HS-5 (cell line): ENCODE measurements at regions not wholly inside any gene's neighbourhood (a gene's known extent, or its start where the extent isn't known, plus 50 kb on each side); places are given as distances from the start of the nearest gene placed in this dataset.

ENCODE experiments used
- DNase-seq: peaks from one replicate; pipeline ENCODE4 v3.0.0-alpha.2; 2012; ENCODE audit warnings: low read depth

DNA sequence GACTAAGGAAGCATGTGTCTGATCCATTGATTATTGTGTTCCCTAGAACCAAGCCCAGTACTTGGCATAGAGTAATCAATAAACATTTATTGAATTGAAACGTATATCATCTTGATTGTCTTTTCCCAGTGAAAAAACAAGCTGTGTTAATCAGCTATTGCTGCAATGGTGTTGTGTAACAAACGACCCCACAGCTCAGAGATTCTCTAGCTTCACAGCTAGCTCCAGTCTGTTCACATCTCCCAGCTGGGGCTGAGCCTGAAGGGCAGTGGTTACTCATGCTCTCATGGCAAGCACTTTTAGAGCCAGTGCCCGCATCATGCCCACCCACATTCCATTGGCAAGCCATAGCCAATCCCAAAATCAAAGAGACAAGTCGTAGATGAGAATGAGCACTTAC is 237.4 kb upstream of the RAB4A start:
- DNase-seq: no peak

DNA sequence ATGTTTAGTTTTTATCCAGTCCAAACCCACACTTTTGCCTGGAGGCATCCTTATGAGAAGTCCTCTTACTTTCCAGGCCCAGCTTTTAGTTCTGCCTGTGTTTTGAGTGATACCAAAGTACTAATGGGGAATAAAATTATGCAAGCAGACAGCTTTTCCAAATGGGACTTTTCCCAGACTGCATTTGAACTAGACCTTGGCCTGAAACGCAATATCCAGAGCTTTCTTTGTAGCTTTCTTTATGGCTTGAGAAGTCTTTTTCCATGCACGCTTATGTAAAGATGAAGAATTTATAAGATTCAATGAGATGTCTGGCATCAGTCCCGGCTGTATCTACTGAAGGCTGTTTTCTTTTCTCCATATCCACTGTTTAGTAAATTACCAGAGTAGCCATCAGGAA is 236.6 kb upstream of the RAB4A start:
- DNase-seq: no peak

DNA sequence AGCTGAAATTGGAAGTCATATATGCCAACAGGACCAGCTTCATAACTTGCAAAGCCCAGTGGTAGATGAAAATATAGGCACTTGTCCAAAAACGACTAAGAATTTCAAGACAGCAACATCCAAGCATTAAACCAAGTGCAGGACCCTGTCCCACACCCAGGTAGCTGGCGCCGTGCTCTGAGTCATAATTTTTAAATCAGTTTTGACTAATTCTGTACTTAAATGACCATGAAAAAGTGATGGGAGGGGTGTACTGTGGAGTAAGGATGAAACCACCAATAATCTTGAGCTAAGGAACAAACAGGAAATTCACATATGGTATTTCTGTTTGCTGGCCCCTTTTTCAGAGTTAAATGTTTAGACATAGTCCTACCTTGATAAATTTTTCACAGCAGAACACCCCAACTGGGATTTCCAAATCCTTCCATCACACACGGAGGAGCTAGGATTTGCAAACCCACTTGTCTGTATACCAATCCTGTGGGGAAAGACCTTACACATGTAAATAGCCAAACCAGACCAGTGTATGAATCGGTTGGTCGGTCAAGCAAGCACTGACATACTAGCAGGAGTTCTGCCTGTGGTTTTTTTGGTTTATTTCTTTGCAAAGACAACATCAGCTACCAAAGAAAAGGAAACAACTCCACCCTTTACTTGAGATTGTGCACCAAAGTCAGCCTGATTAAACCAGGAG is 235.7 kb upstream of the RAB4A start:
- no peak for DNase-seq

DNA sequence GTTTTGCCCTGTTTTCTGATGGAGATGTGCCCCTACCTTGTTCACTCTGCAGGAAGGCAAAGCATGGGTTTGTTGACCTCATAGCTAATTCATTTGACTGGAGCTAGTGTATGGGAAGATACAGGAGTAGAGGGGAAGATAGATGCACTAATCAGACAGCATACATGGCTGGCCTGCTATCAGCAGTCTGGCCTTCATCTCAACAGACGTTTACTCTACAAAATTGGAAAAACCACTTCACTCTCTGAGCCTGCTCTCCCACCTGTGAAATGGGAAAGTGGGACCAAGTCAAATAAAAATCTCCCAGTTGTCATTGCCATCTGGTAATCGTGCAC is 235.2 kb upstream of the RAB4A start:
- DNase-seq: no peak

DNA sequence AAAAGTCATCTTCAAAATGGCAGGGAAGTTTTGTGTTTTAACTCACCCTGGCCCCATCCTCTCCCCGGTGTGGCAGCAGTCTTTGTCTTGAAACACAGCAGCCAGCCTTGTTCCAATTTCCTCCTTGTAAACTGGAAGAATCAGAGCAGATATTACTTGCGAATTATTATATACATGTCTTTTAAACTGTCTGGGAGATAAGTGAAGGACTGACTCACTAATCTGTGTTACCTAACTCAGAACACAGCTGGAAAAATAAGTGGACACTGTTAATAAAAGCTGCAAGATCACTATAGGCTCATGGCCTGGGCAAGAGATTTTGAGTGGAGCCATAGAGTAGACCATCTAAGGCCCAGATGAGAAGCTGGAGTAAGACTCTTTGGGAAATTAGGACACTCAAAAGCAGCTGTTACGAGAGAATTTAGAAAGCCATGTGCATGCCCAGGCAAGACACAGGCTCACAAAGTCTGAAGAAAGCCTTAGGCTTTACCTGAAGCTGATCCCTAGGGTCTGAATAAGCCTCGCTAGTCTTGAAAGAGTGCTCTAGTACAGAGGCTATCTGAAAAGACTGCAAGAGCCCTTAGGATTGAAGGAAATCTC is 233.0 kb upstream of the RAB4A start:
- DNase-seq: no peak

DNA sequence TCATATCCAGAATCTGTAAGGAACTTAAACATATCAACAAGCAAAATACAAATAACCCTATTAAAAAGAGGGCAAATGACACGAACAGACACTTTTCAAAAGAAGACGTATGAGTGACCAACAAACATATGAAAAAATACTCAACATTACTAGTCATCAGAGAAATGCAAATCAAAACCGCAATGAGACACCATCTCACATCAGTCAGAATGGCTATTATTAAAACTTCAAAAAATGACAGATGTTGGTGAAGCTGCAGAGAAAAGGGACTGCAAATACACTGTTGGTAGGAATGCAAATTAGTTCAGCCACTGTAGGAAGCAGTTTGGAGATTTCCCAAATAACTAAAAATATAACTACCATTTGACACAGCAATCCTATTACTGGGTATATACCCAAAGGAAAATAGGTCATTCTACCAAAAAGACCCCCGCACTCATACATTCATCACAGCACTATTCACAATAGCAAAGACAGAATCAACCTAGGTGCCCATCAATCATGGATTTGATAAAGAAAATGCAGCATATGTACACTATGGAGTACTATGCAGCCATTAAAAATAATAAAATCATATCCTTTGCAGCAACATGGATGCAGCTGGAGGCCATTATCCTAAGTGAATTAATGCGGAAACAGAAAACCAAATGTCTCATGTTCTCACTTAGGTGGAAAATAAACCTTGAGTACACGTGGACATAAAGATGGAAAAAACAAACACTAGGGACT is 230.1 kb upstream of the RAB4A start:
- DNase-seq: no peak

DNA sequence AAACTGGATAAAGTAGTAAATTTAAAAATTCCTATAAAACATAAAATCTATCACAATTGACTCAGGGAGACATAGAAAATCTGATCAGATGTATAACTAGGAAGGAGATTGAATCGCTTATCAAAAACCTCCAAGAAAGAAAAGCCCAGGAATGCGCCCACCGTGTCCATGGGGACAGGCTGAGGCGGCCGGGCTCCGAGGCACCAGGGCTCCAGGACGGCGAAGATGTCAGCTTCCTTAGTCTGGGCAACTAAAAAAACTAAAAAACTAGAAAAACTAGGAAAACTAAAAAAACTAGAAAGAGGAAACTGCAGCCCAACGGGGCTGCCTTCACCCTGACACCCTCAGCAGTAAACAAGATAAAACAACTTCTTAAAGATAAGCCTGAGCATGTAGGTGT is 229.0 kb upstream of the RAB4A start:
- no peak for DNase-seq

DNA sequence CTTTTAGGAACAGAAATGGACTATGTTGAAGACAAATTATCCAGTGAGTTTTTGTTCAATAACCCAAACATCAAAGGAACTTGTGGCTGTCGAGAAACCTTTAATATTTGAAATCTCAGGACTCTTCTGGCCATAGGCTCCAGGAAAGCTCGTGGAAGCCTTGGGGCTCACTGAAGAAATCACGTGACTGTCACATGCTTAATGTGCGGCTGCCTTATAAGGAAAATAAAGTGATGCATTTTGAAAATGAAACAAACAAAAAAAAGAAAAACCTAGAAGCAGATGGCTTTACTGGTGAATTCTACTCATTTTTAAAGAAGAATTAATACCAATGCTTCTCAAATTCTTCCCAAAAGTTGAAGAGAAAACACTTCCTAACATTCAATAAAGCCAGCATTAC is 228.4 kb upstream of the RAB4A start:
- no peak for DNase-seq

DNA sequence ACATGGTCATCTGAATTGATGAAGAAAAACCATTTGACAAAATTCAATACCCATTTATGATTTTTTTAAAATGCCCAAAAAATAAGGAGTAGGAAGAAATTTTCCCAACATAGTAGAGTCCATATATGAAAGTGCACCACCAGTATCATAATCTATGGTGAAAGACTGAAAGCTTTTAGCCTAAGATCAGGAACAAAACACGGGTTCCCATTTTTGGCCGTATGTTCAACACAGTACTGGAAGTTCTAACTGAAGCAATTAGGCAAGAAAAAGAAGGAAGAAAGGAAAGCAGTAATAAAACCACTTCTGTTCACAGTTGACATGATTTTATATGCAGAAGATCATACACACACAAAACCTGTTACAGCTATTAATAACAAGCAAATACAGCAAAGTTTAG is 227.8 kb upstream of the RAB4A start:
- DNase-seq: no peak

DNA sequence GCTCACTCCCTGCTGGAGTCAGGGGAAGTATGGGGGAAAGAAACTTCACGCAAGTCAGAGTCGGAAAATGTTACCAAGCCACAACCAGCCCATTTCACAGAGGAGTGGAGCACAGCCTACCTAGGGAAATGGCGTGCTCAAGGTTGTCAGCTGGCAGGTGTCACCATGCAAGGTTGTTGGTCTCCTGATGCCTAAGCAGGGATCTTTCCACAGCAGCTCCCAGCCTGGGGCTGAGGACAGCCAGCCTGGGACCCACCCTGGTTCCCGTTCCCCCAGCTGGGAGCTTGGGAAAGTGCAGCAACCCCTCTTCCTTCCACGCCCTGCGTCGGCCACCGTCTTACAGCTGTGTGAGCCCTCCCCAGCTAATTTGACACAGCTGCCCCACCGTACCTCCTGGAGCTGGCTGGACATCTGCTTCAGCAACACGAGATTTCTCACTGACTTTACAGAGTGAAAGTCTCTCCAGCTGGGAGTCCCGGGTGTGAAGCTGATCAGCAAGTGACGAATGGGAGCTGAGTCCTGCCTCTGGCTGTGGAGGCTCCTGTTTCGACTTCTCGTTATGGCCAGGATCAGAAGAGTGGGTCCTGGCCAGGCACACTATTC is 224.6 kb upstream of the RAB4A start:
- DNase-seq: no peak

DNA sequence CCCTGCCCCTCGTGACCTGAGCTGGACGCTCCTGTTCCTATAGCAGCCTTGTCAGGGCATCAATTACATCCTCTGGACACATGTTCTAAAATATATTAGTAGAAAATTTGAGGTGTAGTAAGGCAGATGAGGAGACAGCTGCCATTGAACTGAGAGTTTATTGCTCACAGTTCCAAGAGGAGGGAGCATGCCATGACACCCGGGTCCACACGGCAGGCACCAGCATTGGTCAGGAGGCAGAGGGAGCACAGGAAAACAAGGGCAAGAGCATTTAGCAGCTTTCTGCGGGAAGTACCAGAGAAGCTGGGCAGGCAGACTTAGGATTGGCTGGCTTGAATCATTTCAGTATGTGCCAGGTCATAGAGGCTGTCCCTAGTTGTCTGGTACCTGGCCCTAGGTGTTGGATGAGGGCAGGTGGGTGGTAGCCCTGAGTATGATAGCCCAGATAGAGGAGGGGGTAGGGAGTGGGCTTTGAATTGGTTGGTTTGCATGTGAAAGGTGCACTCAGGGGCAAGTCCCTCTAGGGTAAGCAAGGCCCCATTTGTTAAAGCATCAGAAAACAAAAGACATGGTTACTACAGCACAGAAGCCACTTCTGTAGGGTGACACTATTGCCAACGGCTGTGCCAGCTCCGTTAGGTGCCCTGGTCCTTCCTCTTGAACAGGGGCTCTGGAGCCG is 223.6 kb upstream of the RAB4A start:
- no peak for DNase-seq

DNA sequence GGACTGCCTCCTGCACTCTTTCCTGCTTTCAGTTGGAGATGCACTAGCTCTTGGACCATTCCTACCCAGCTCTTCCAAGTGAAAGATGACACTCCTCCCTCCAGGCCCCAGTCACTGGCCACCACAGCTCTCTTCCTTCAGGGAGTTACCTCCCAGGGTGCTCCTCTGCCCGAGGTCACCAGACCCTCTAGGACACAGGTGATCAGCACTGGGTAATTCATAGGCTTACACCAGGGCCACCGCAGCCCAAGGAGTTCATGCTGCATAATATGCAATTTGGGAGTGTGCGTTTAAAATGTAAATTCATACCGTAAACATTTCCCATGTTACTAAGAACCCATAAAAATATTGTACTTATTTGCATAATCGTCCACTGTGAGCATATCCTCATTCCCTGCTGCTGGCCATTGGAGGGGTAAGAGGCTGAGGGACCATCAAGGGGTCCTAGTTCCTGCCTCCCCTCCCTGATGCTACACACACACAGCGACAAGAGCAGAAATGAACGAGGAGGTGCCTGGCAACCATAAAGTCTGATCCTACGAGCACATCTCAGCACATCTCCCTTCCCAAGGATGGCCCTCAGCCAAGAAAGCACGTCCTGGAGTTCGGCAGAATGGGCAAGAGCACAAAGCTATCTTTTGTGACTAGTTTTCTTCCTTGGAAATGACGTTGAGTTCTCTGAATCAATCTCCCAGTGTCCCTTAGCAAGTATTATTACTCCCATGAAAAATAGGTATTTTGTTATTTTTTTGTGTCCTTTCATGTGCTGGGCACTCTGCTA is 222.9 kb upstream of the RAB4A start:
- no peak for DNase-seq

DNA sequence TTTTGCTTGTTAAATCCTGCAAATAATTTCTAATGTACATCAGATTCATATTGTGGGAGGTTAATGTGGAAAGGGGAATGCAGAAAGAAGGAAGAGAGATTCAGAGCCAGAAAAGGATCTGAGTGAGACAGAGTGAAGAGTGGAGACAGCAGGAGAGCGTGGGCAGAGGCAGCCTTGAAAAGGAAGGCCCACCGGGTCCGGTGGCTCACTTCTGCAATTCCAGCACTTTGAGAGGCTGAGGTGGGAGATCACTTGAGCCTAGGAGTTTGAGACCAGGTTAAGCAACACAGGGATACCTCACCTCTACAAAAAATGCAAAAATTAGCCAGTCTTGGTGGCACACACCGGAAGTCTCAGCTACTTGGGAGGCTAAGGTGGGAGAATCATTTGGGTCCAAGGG is 222.0 kb upstream of the RAB4A start:
- DNase-seq: no peak

DNA sequence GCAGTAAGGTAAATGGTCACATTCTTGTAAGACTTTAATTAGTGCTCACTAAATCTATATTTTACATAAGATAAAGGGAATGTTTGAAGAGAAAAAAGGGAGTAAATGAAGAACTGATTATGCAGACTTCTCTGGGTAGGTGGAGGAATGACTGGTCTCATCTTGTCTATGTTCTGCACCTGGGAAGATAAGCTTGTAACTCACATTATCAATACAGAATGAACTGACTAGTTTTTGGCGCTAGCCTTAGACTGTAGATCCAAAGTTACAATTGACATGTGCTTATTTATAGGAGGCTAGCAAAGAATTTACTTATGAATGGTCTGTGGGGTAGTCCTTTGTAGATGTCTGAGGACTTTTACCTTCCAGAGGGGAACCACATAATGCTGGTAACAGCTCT is 214.9 kb upstream of the RAB4A start:
- no peak for DNase-seq

DNA sequence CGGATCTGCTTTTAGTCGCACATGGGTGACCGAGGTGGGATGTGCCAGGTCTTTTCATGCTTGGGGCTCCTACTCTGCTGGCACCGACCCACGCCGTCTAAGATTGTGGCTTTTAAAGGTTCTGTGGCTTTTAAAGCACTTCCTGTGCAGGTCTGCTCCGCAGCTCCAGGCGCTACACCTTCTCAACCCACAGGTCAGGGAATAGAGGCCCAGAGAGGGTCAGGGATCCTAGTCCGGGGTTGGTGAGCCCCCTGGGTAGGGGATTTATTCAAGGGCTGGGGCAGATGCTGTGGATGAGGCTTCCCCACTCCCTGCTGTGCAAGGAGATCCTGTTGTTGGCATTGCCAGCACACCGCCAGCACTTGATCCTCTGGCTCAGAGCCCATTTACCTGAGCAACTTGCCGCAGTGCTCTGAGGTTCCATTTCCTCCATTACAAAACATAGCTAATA is 212.8 kb upstream of the RAB4A start:
- no peak for DNase-seq

DNA sequence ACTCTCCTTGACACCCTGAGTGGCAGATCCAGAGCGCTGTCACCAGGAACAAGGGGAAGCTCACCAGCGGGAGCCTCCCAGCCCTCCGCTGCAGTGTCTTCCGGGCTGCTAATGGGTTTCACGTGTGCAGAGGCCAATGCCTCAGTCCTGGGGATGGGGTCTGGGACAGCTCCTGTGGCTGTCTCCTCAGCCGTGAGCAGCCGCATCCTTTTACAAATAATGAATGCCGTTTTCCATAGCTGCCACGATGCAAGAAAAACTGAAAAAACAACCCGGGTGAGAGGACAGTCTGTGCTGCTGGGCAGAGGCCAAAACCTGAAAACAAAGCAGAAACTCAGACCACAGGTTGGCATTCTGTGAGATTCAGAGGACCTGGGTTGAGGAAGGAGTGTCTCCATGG is 212.2 kb upstream of the RAB4A start:
- no peak for DNase-seq

DNA sequence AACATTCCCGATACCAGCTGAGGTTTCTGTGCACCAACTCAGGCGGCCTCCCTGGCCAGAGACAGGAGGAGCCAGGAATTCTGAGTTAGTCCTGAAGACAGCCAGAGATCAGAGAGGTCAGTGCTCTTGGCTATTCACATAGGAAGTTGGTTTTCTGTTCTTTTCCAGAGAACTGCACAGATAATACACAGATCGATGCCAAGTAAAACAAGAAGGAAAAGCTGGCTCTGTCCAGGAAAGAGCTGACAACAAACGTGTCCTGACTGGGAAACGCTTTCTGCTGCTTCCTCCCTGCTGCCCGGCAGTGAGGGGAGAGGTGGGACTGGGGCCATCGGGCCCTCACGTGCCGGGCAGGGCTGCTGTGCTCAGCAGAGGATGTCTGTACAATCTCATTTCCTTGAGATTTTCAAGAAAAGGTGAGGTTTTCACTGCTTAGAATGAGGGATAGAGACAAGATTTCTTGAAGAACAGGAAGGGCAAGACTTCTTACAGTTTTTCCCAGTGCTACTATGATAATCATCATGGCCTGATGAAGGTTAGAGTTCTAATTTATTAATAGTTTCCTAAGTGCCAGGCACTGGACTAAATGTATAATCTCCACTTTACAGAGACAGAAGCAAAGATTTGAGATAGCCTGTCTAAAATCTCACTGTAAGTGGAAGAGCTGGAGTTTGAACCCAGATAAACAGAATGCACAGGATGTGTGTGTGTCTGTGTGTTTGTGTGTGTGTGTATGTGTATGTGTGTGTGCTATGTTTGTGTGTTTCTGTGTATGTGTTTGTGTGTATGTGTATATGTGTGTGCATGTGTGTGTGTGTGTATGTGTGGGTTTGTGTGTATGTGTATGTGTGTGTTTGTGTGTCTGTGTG is 211.0 kb upstream of the RAB4A start:
- no peak for DNase-seq

DNA sequence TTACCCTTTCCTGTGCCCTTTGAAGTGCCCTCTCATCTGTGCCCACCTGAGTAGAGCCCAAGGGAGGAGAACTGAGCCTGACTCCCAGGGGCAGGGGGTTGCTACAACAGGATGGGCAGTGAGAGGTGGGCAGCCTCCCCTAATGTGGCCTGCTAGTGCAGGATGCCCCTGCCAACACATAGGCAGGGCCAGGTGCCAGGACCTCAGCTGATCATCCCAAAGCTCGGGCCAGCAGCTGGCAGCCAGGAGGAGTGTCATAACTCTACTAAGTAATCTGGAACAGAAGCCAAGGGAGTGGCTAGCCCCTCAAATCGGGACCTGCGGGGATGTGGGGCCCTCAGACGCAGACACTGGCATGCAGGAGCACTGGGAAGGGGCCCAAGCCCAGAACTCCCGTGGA is 208.8 kb upstream of the RAB4A start:
- DNase-seq: no peak

DNA sequence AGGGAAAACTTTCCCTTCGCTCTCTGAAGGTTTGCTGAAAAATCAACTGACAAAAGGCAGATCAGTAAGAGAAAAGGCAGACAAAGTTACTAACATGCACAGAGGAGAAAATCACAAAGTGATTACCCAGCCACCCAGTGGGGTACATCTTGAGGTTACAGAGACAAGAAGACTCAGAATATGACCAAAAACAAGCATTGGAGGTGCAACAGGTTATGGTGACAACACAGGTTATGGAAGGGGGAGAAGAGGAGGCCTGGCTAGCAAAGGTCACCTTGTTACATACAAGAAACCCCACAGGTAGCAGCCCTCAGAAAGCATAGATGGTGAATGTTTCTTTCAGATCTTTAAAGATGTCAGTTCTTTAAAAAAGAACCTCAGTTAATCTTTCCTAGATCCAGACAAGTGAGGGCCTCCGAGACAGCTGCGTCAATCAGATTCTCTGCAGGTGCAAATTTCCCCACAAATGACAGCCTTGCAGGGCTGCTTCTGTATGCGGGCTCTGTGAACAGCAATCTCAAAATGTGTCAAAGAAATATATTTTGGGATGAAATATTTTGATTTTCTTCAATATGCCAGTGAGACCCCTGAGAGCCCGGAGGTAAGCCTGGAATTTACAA is 207.6 kb upstream of the RAB4A start:
- DNase-seq: no peak
